SK-N-SH (cell line): ENCODE measurements at regions not wholly inside any gene's neighbourhood (a gene's known extent, or its start where the extent isn't known, plus 50 kb on each side); places are given as distances from the start of the nearest gene placed in this dataset.

ENCODE experiments used
- CTCF ChIA-PET: fragments of 300-600, 350-600 bp; formaldehyde crosslinking; extraction: SDS; loops from one replicate; lab custom pipeline; 2021; lab: Yijun Ruan, JAX
- POLR2A ChIA-PET: fragments of 350-600 bp; sonication (Branson Sonifier 250); formaldehyde crosslinking; extraction: SDS; loops from one replicate; lab custom pipeline; 2020; ENCODE audit warnings: antibody characterized with exemption, inconsistent platforms; lab: Yijun Ruan, JAX
- DNase-seq: peaks from one replicate; pipeline ENCODE4 v3.0.0; 2012
- H2AFZ ChIP-seq: fragments of 200-600 bp; sonication (generic); 2 replicates; pipeline ENCODE4 v1.8.1; 2016; ENCODE audit warnings: antibody characterized with exemption, mild to moderate bottlenecking, low read depth
- H3F3A ChIP-seq: fragments of 200-600 bp; sonication (generic); replicated peaks from 2 replicates; pipeline ENCODE3; 2016; ENCODE audit warnings: antibody characterized with exemption, mild to moderate bottlenecking; ENCODE audit not compliant: insufficient read depth
- H3K27ac ChIP-seq, 2 experiments: fragments of 200-500 bp in 1 of 2; fragments of 200-600 bp in 1 of 2; sonication (Bioruptor generic) in 1 of 2; sonication (generic), shearing (Covaris generic) in 1 of 2; 2 replicates each; pipeline versions ENCODE4 v1.5.1 to v1.6.1; 2014 to 2016; ENCODE audit warnings: low read depth in 2 of 2, inconsistent platforms in 1 of 2, low read length in 1 of 2, mild to moderate bottlenecking in 1 of 2, mixed read lengths in 1 of 2
- H3K27me3 ChIP-seq: fragments of 200-600 bp; sonication (generic), shearing (Covaris generic); 2 replicates; pipeline ENCODE4 v1.6.1; 2016; ENCODE audit warnings: mixed run types; ENCODE audit not compliant: insufficient read depth
- H3K36me3 ChIP-seq, 2 experiments: fragments of 200-500 bp in 1 of 2; fragments of 200-600 bp in 1 of 2; sonication (Bioruptor generic) in 1 of 2; sonication (generic) in 1 of 2; replicated peaks in 1 of 2; 2 replicates each; pipeline versions ENCODE3 to v1.5.1; 2014 to 2016; ENCODE audit warnings: low read length in 1 of 2, mild to moderate bottlenecking in 1 of 2; ENCODE audit not compliant: insufficient read depth in 2 of 2, control insufficient read depth in 1 of 2
- H3K4me1 ChIP-seq, 2 experiments: fragments of 200-500 bp in 1 of 2; fragments of 200-600 bp in 1 of 2; sonication (Bioruptor generic) in 1 of 2; sonication (generic), shearing (Covaris generic) in 1 of 2; 2 replicates each; pipeline versions ENCODE4 v1.5.1 to v1.6.1; 2014 to 2016; ENCODE audit warnings: low read depth in 1 of 2, low read length in 1 of 2, mixed run types in 1 of 2; ENCODE audit not compliant: insufficient read depth in 2 of 2, control insufficient read depth in 1 of 2
- H3K4me2 ChIP-seq: fragments of 200-600 bp; sonication (generic), shearing (Covaris generic); 2 replicates; pipeline ENCODE4 v1.6.1; 2017; ENCODE audit warnings: mixed run types
- H3K4me3 ChIP-seq, 2 experiments: fragments of 200-500 bp in 1 of 2; fragments of 200-600 bp in 1 of 2; sonication (Bioruptor generic) in 1 of 2; sonication (generic), shearing (Covaris generic) in 1 of 2; 2 replicates each; pipeline versions ENCODE4 v1.5.1 to v1.8.1; 2014 to 2016; ENCODE audit warnings: low read depth in 2 of 2, inconsistent platforms in 1 of 2, low read length in 1 of 2, mild to moderate bottlenecking in 1 of 2, mixed read lengths in 1 of 2, moderate library complexity in 1 of 2
- H3K79me2 ChIP-seq: fragments of 200-600 bp; sonication (generic); 2 replicates; pipeline ENCODE4 v1.8.1; 2017; ENCODE audit warnings: mild to moderate bottlenecking; ENCODE audit not compliant: insufficient read depth
- H3K9ac ChIP-seq: fragments of 200-600 bp; sonication (generic); 2 replicates; pipeline ENCODE4 v1.6.1; 2017; ENCODE audit warnings: mixed run types
- H3K9me2 ChIP-seq: fragments of 200-600 bp; sonication (generic); 2 replicates; pipeline ENCODE4 v1.6.1; 2017; ENCODE audit warnings: mixed run types
- H3K9me3 ChIP-seq: fragments of 200-600 bp; sonication (generic); 2 replicates; pipeline ENCODE4 v1.6.1; 2017; ENCODE audit warnings: mixed run types, mild to moderate bottlenecking, moderate library complexity
- H4K20me1 ChIP-seq: fragments of 200-600 bp; sonication (generic); 2 replicates; pipeline ENCODE4 v1.6.1; 2017; ENCODE audit warnings: mild to moderate bottlenecking, mixed run types; ENCODE audit not compliant: insufficient read depth
- CHD2 ChIP-seq: fragments of 150-350 bp; IDR thresholded peaks from 2 replicates; pipeline ENCODE4 v1.6.1; 2018; ENCODE audit warnings: low read length; ENCODE audit not compliant: partially characterized antibody
- FOXJ3 ChIP-seq: sonication (generic); formaldehyde crosslinking; IDR thresholded peaks from 2 replicates; pipeline ENCODE4 v1.5.1; 2020; ENCODE audit warnings: mild to moderate bottlenecking, missing genetic modification reagents
- GABPA ChIP-seq: IDR thresholded peaks from 2 replicates; pipeline ENCODE4 v1.4.0; 2012; ENCODE audit warnings: low read depth, mild to moderate bottlenecking
- GATA2 ChIP-seq: sonication (generic); formaldehyde crosslinking; IDR thresholded peaks from 2 replicates; pipeline ENCODE4 v1.5.0; 2020; ENCODE audit warnings: mild to moderate bottlenecking, missing genetic modification reagents
- MEF2A ChIP-seq: IDR thresholded peaks from 2 replicates; pipeline ENCODE4 v1.4.0; 2012; ENCODE audit warnings: low read depth, borderline replicate concordance
- MXI1 ChIP-seq: IDR thresholded peaks from 2 replicates; pipeline ENCODE4 v1.6.1; 2012; ENCODE audit warnings: mild to moderate bottlenecking, low read depth, low read length, improper control_type of control experiment
- NFIC ChIP-seq: IDR thresholded peaks from 2 replicates; pipeline ENCODE4 v1.4.0; 2012; ENCODE audit warnings: borderline replicate concordance
- POLR2AphosphoS5 ChIP-seq: IDR thresholded peaks from 2 replicates; pipeline ENCODE4 v1.6.1; 2012; ENCODE audit warnings: low read depth, low read length
- SIN3A ChIP-seq: IDR thresholded peaks from 2 replicates; pipeline ENCODE4 v1.6.1; 2012; ENCODE audit warnings: low read depth, mild to moderate bottlenecking, low read length, moderate library complexity, borderline replicate concordance
- TCF12 ChIP-seq: IDR thresholded peaks from 2 replicates; pipeline ENCODE4 v1.4.0; 2012
- YY1 ChIP-seq: IDR thresholded peaks from 2 replicates; pipeline ENCODE4 v1.4.0; 2012; ENCODE audit warnings: low read depth, mild to moderate bottlenecking
- WGBS: methylation state at CpG from one replicate; pipeline ENCODE4 v1.1.6; 2017; ENCODE audit warnings: low lambda C conversion rate; 5-methylcytosine and 5-hydroxymethylcytosine counted together
- TF ChIP-seq, protein P1 (sequence below): IDR thresholded peaks from 2 replicates; pipeline ENCODE4 v1.4.0; 2012; ENCODE audit warnings: low read depth, borderline replicate concordance
- TF ChIP-seq, protein P2 (sequence below): IDR thresholded peaks from 2 replicates; pipeline ENCODE4 v1.6.1; 2012; ENCODE audit warnings: mild to moderate bottlenecking, low read depth, low read length, moderate library complexity
- TF ChIP-seq, protein P3 (sequence below): fragments of 150-350 bp; IDR thresholded peaks from 2 replicates; pipeline ENCODE4 v1.6.1; 2016; ENCODE audit warnings: mild to moderate bottlenecking, low read depth, low read length
- TF ChIP-seq, protein P4 (sequence below): IDR thresholded peaks from 2 replicates; pipeline ENCODE4 v1.4.0; 2012; ENCODE audit warnings: low read depth

DNA sequence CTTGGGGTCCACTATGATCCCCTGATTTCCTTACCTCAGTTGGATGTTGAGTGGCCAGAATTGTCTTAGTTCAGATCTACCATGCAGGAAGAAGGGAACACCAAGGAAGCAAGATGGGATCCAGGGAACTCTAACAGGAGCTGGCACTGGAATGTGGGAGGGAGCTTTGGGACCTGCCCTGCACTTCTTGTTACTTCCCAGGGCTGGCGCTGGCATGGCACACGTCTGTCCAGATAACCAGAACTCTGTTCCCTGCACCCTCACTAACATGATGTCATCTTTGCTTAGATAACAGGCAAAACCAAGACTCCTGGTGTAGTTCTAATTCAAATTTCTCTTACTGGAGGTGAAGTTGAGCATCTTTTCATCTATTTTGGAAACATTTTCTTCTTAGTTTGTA, 550.0 kb downstream of the MN1 start:
- H3K9me3 ChIP-seq = no peaks in the 10 kb centered on the region
- H3F3A ChIP-seq = no peaks in the 10 kb centered on the region
- CTCF ChIA-PET = interaction anchor here (0.8 to 1.2 kb wide), 2 partner anchors 11 to 12 kb away, joined by 3 to 4 read pairs; no protein-coding TSS in a partner anchor
- no peak overlapping the region for H3K9ac ChIP-seq
- no peaks in the 10 kb centered on the region for H3K36me3 ChIP-seq
- H3K4me1 ChIP-seq = peaks cover 0 to 3% of the 10 kb centered on the region in 2 experiments; a peak in 1 of 4 replicates
- POLR2A ChIA-PET = no interaction called here
- no peaks in the 10 kb centered on the region for H4K20me1 ChIP-seq
- no peak overlapping the region for H3K4me2 ChIP-seq
- WGBS = 71% methylated on average over 2 of the region's 2 CpGs
- no peaks in the 10 kb centered on the region for H3K27me3 ChIP-seq
- no peak overlapping the region for H3K4me3 ChIP-seq
- DNase-seq = no peak
- H2AFZ ChIP-seq = no peak overlapping the region
- TF ChIP-seq, protein P1, sequence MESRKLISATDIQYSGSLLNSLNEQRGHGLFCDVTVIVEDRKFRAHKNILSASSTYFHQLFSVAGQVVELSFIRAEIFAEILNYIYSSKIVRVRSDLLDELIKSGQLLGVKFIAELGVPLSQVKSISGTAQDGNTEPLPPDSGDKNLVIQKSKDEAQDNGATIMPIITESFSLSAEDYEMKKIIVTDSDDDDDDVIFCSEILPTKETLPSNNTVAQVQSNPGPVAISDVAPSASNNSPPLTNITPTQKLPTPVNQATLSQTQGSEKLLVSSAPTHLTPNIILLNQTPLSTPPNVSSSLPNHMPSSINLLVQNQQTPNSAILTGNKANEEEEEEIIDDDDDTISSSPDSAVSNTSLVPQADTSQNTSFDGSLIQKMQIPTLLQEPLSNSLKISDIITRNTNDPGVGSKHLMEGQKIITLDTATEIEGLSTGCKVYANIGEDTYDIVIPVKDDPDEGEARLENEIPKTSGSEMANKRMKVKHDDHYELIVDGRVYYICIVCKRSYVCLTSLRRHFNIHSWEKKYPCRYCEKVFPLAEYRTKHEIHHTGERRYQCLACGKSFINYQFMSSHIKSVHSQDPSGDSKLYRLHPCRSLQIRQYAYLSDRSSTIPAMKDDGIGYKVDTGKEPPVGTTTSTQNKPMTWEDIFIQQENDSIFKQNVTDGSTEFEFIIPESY = no peak
- TF ChIP-seq SIN3A (no peak), FOXJ3 (no peak), YY1 (no peak), MEF2A (no peak), TCF12 (no peak), NFIC (no peak), GATA2 (CRISPR knock-in tag) (no peak), POLR2AphosphoS5 (no peak), GABPA (no peak), CHD2 (no peak), MXI1 (no peak)
- TF ChIP-seq, protein P2, sequence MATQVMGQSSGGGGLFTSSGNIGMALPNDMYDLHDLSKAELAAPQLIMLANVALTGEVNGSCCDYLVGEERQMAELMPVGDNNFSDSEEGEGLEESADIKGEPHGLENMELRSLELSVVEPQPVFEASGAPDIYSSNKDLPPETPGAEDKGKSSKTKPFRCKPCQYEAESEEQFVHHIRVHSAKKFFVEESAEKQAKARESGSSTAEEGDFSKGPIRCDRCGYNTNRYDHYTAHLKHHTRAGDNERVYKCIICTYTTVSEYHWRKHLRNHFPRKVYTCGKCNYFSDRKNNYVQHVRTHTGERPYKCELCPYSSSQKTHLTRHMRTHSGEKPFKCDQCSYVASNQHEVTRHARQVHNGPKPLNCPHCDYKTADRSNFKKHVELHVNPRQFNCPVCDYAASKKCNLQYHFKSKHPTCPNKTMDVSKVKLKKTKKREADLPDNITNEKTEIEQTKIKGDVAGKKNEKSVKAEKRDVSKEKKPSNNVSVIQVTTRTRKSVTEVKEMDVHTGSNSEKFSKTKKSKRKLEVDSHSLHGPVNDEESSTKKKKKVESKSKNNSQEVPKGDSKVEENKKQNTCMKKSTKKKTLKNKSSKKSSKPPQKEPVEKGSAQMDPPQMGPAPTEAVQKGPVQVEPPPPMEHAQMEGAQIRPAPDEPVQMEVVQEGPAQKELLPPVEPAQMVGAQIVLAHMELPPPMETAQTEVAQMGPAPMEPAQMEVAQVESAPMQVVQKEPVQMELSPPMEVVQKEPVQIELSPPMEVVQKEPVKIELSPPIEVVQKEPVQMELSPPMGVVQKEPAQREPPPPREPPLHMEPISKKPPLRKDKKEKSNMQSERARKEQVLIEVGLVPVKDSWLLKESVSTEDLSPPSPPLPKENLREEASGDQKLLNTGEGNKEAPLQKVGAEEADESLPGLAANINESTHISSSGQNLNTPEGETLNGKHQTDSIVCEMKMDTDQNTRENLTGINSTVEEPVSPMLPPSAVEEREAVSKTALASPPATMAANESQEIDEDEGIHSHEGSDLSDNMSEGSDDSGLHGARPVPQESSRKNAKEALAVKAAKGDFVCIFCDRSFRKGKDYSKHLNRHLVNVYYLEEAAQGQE = no peak
- TF ChIP-seq, protein P3, sequence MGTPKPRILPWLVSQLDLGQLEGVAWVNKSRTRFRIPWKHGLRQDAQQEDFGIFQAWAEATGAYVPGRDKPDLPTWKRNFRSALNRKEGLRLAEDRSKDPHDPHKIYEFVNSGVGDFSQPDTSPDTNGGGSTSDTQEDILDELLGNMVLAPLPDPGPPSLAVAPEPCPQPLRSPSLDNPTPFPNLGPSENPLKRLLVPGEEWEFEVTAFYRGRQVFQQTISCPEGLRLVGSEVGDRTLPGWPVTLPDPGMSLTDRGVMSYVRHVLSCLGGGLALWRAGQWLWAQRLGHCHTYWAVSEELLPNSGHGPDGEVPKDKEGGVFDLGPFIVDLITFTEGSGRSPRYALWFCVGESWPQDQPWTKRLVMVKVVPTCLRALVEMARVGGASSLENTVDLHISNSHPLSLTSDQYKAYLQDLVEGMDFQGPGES = no peak
- TF ChIP-seq, protein P4, sequence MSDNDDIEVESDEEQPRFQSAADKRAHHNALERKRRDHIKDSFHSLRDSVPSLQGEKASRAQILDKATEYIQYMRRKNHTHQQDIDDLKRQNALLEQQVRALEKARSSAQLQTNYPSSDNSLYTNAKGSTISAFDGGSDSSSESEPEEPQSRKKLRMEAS = no peak
- no peak overlapping the region for H3K27ac ChIP-seq
- H3K9me2 ChIP-seq = no peaks in the 10 kb centered on the region
- H3K79me2 ChIP-seq = no peaks in the 10 kb centered on the region
